ENCODE measurements at regions not wholly inside any gene's neighbourhood (a gene's known extent, or its start where the extent isn't known, plus 50 kb on each side); places are given as distances from the start of the nearest gene placed in this dataset.

- TF ChIP-seq CTCF (IDR thresholded peaks at IDR 0.05), result no peak
- TF ChIP-seq POLR2A (IDR thresholded peaks at IDR 0.05), result no peak
Observed at GRCh38 chr13:62697701-62698100, 1282.1 kb upstream of the PCDH20 start.
